Upper lobe of right lung (tissue), 1 donor: ENCODE measurements at regions not wholly inside any gene's neighbourhood (a gene's known extent, or its start where the extent isn't known, plus 50 kb on each side); places are given as distances from the start of the nearest gene placed in this dataset.

Experiments used
- ATAC-seq: fragments of 200-7000 bp; cut with Tn5 transposase; one replicate; pipeline ENCODE4 v1.9.1; 2020; ENCODE audit warnings: mild to moderate bottlenecking, moderate library complexity
- DNase-seq: peaks from one replicate; pipeline ENCODE4 v3.0.0-alpha.2; 2020
- H3K27ac ChIP-seq: fragments of 200-600 bp; one replicate; pipeline ENCODE4 v1.8.0; 2022
- H3K27me3 ChIP-seq: fragments of 200-600 bp; one replicate; pipeline ENCODE4 v1.8.0; 2022; ENCODE audit warnings: mild to moderate bottlenecking
- H3K36me3 ChIP-seq: fragments of 200-600 bp; one replicate; pipeline ENCODE4 v1.8.0; 2022
- H3K4me1 ChIP-seq: fragments of 200-600 bp; one replicate; pipeline ENCODE4 v1.8.0; 2022
- H3K4me3 ChIP-seq: fragments of 200-600 bp; one replicate; pipeline ENCODE4 v1.8.0; 2022; ENCODE audit warnings: mild to moderate bottlenecking
- H3K9me3 ChIP-seq: fragments of 200-600 bp; one replicate; pipeline ENCODE4 v1.8.0; 2022
- CTCF ChIP-seq: fragments of 200-600 bp; IDR thresholded peaks from one replicate; pipeline ENCODE4 v1.8.0; 2022; ENCODE audit warnings: antibody characterized with exemption
- intact Hi-C: fragments of 100-400 bp; cut with DNase I; formaldehyde crosslinking; loops from one replicate; pipeline ENCODE4 v1.11.0; 2022
- donor health status: DM: no; HTN: yes; CAD: no; lungs with severe emphysema.

GRCh38 chr13:48165063-48165462 is 67.9 kb upstream of the ITM2B start:
- no peak for ATAC-seq
- no peak for DNase-seq

GRCh38 chr13:48163061-48163460 is 68.2 kb upstream of the MED4 start:
- TF ChIP-seq CTCF: no peak
- Histone ChIP-seq H3K27me3 (no peaks in the 10 kb centered on the region), H3K36me3 (no peaks in the 10 kb centered on the region), H3K4me3 (no peak overlapping the region), H3K27ac (peak overlapping the region; percentile 81), H3K4me1 (peaks cover 21% of the 10 kb centered on the region), H3K9me3 (no peaks in the 10 kb centered on the region)
- DNase-seq: no peak
- intact Hi-C loops: no loop called here
- no peak for ATAC-seq

More at GRCh38 chr13:48165063-48165462, 67.9 kb upstream of the ITM2B start:
- H3K4me3 ChIP-seq: no peak overlapping the region
- intact Hi-C loops: no loop called here
- no peaks in the 10 kb centered on the region for H3K9me3 ChIP-seq
- H3K27ac ChIP-seq: no peak overlapping the region
- H3K27me3 ChIP-seq: no peaks in the 10 kb centered on the region
- H3K4me1 ChIP-seq: peaks cover 9% of the 10 kb centered on the region
- no peak for TF ChIP-seq CTCF
- no peaks in the 10 kb centered on the region for H3K36me3 ChIP-seq

- intact Hi-C loops: no loop called here
- Histone ChIP-seq H3K4me3 (no peak overlapping the region), H3K27ac (peak overlapping the region; percentile 81), H3K9me3 (no peaks in the 10 kb centered on the region), H3K27me3 (no peaks in the 10 kb centered on the region), H3K36me3 (no peaks in the 10 kb centered on the region), H3K4me1 (peaks cover 21% of the 10 kb centered on the region)
- DNase-seq (no peak), ATAC-seq (no peak)
- no peak for TF ChIP-seq CTCF
These were observed 67.3 kb upstream of the MED4 start for GRCh38 chr13:48162217-48162616.

- Histone ChIP-seq H3K27me3 (no peaks in the 10 kb centered on the region), H3K4me1 (peaks cover 21% of the 10 kb centered on the region), H3K9me3 (no peaks in the 10 kb centered on the region), H3K27ac (peak overlapping the region; percentile 81), H3K4me3 (no peak overlapping the region), H3K36me3 (no peaks in the 10 kb centered on the region)
- intact Hi-C loops: no loop called here
- peak; percentile 95 for ATAC-seq
- no peak for TF ChIP-seq CTCF
- peak; percentile 74 for DNase-seq
These were observed 66.8 kb upstream of the MED4 start for GRCh38 chr13:48161530-48162179.

- no peaks in the 10 kb centered on the region for H3K27me3 ChIP-seq
- no peak for TF ChIP-seq CTCF
- no peak for DNase-seq
- no peaks in the 10 kb centered on the region for H3K36me3 ChIP-seq
- H3K27ac ChIP-seq: peak overlapping the region; percentile 81
- H3K4me3 ChIP-seq: no peak overlapping the region
- H3K4me1 ChIP-seq: peaks cover 21% of the 10 kb centered on the region
- ATAC-seq: no peak
- no peaks in the 10 kb centered on the region for H3K9me3 ChIP-seq
- intact Hi-C loops: no loop called here
These were observed 65.8 kb upstream of the MED4 start for GRCh38 chr13:48160606-48161278.
